Upper lobe of left lung (tissue), 4 donors: ENCODE measurements at regions not wholly inside any gene's neighbourhood (a gene's known extent, or its start where the extent isn't known, plus 50 kb on each side); places are given as distances from the start of the nearest gene placed in this dataset.

ENCODE experiments used
- CTCF ChIP-seq, 6 experiments: fragments of 450-650 bp in 4 of 6; fragments of 200-600 bp in 2 of 6; sonication (generic) in 2 of 6; IDR thresholded peaks; one replicate each; pipeline ENCODE4 v1.5.1; 2016 to 2019; ENCODE audit warnings: antibody characterized with exemption in 6 of 6
- EP300 ChIP-seq, 4 donors: sonication (generic); formaldehyde crosslinking; IDR thresholded peaks; one replicate each; pipeline ENCODE4 v1.5.1; 2017; ENCODE audit warnings: antibody characterized with exemption in 4 of 4, control low read depth in 2 of 4
- POLR2AphosphoS5 ChIP-seq, 2 donors: sonication (generic); formaldehyde crosslinking; IDR thresholded peaks; one replicate each; pipeline ENCODE4 v1.5.1; 2017; ENCODE audit warnings: antibody characterized with exemption in 2 of 2

- TF ChIP-seq CTCF (IDR thresholded peaks at IDR 0.05) = no peak
- no peak for TF ChIP-seq POLR2AphosphoS5 (IDR thresholded peaks at IDR 0.05)
- no peak for TF ChIP-seq EP300 (IDR thresholded peaks at IDR 0.05)
Observed at GRCh38 chr18:75128051-75128605, 80.8 kb downstream of the PTGR3 start.
